CD14-positive monocyte (primary cell): ENCODE measurements at regions not wholly inside any gene's neighbourhood (a gene's known extent, or its start where the extent isn't known, plus 50 kb on each side); places are given as distances from the start of the nearest gene placed in this dataset.

ENCODE experiments used
- DNase-seq, 3 donors: peaks; one replicate each; pipeline ENCODE4 v3.0.0-alpha.2; 2011 to 2022
- H2AFZ ChIP-seq: 2 replicates; pipeline ENCODE4 v1.6.0; 2012; ENCODE audit warnings: mild to moderate bottlenecking, low read depth, low read length, inconsistent platforms; ENCODE audit not compliant: insufficient read depth, poor library complexity, severe bottlenecking
- H3K27ac ChIP-seq, 2 donors: 1 replicate in 1 of 2; 2 replicates in 1 of 2; pipeline ENCODE4 v1.5.1; 2012 to 2013; ENCODE audit warnings: low read length in 2 of 2, control low read depth in 1 of 2, inconsistent platforms in 1 of 2, low read depth in 1 of 2, mild to moderate bottlenecking in 1 of 2
- H3K27me3 ChIP-seq, 2 donors: one replicate each; pipeline versions ENCODE4 v1.6.0 to v1.6.1; 2011 to 2013; ENCODE audit warnings: low read length in 2 of 2; ENCODE audit not compliant: control insufficient read depth in 2 of 2, insufficient read depth in 2 of 2
- H3K36me3 ChIP-seq, 2 donors: replicated peaks in 1 of 2; 1 replicate in 1 of 2; 2 replicates in 1 of 2; pipeline versions ENCODE4 v1.5.1 to v1.6.1; 2012 to 2013; ENCODE audit warnings: low read length in 2 of 2, control low read depth in 1 of 2, inconsistent platforms in 1 of 2, mild to moderate bottlenecking in 1 of 2; ENCODE audit not compliant: insufficient read depth in 2 of 2, control insufficient read depth in 1 of 2
- H3K4me1 ChIP-seq, 2 donors: 1 replicate in 1 of 2; 2 replicates in 1 of 2; pipeline versions ENCODE4 v1.5.1 to v1.6.1; 2012 to 2013; ENCODE audit warnings: low read length in 2 of 2, control low read depth in 1 of 2, inconsistent platforms in 1 of 2, mild to moderate bottlenecking in 1 of 2, moderate library complexity in 1 of 2; ENCODE audit not compliant: insufficient read depth in 2 of 2, control insufficient read depth in 1 of 2
- H3K4me2 ChIP-seq: replicated peaks from 2 replicates; pipeline ENCODE3; 2012; ENCODE audit warnings: low read length, moderate library complexity, mild to moderate bottlenecking; ENCODE audit not compliant: poor library complexity, severe bottlenecking; ENCODE audit errors: extremely low read depth
- H3K4me3 ChIP-seq, 3 experiments: fragments of 200-600 bp in 1 of 3; sonication (generic) in 1 of 3; replicated peaks in 1 of 3; 1 replicate in 2 of 3; 2 replicates in 1 of 3; pipeline ENCODE4 v1.5.1; 2011 to 2013; ENCODE audit warnings: low read length in 3 of 3, mild to moderate bottlenecking in 3 of 3, control low read depth in 2 of 3, low read depth in 2 of 3, inconsistent platforms in 1 of 3, moderate library complexity in 1 of 3
- H3K79me2 ChIP-seq: 2 replicates; pipeline ENCODE4 v1.6.0; 2012; ENCODE audit warnings: mild to moderate bottlenecking, control low read depth, inconsistent platforms, low read length, moderate library complexity; ENCODE audit not compliant: insufficient read depth
- H3K9ac ChIP-seq: 2 replicates; pipeline ENCODE4 v1.6.0; 2017; ENCODE audit warnings: low read length, mild to moderate bottlenecking; ENCODE audit not compliant: insufficient read depth, poor library complexity, severe bottlenecking
- H3K9me3 ChIP-seq, 2 donors: replicated peaks in 1 of 2; 1 replicate in 1 of 2; 2 replicates in 1 of 2; pipeline versions ENCODE4 v1.5.1 to v1.6.1; 2012 to 2013; ENCODE audit warnings: low read length in 2 of 2, control low read depth in 1 of 2; ENCODE audit not compliant: control insufficient read depth in 1 of 2, insufficient read depth in 1 of 2
- H4K20me1 ChIP-seq: 2 replicates; pipeline ENCODE4 v1.6.0; 2012; ENCODE audit warnings: mild to moderate bottlenecking, low read length, control low read depth, moderate library complexity; ENCODE audit not compliant: insufficient read depth
- H3K27ac Mint-ChIP-seq, 7 donors: one replicate each; pipeline ENCODE4 v1.8.0; 2020; ENCODE audit warnings: mild to moderate bottlenecking in 7 of 7, mixed read lengths in 7 of 7, moderate library complexity in 6 of 7, inconsistent platforms in 2 of 7
- H3K27me3 Mint-ChIP-seq, 3 donors: one replicate each; pipeline ENCODE4 v1.8.0; 2021 to 2022; ENCODE audit warnings: low read depth in 3 of 3, mild to moderate bottlenecking in 3 of 3, mixed read lengths in 3 of 3, moderate library complexity in 3 of 3, inconsistent platforms in 1 of 3
- H3K36me3 Mint-ChIP-seq, 2 donors: one replicate each; pipeline ENCODE4 v1.8.0; 2020; ENCODE audit warnings: mixed read lengths in 2 of 2, inconsistent platforms in 1 of 2, mild to moderate bottlenecking in 1 of 2
- H3K4me1 Mint-ChIP-seq: one replicate; pipeline ENCODE4 v1.8.0; 2020; ENCODE audit warnings: mild to moderate bottlenecking, mixed read lengths
- H3K4me3 Mint-ChIP-seq, 2 donors: one replicate each; pipeline ENCODE4 v1.8.0; 2020; ENCODE audit warnings: mild to moderate bottlenecking in 2 of 2, mixed read lengths in 2 of 2, moderate library complexity in 1 of 2
- H3K9me3 Mint-ChIP-seq, 7 donors: one replicate each; pipeline ENCODE4 v1.8.0; 2020 to 2022; ENCODE audit warnings: mixed read lengths in 7 of 7, mild to moderate bottlenecking in 6 of 7, moderate library complexity in 6 of 7, inconsistent platforms in 2 of 7
- CTCF ChIP-seq: fragments of 200-600 bp; IDR thresholded peaks from one replicate; pipeline ENCODE4 v1.8.0; 2022; ENCODE audit warnings: antibody characterized with exemption, mild to moderate bottlenecking
- WGBS: methylation state at CpG from one replicate; pipeline ENCODE4 v1.1.5; 2013; ENCODE audit warnings: missing lambda C conversion rate; ENCODE audit not compliant: insufficient coverage; 5-methylcytosine and 5-hydroxymethylcytosine counted together
- intact Hi-C, 2 donors: fragments of 100-400 bp; cut with micrococcal nuclease; formaldehyde crosslinking; loops; one replicate each; pipeline versions ENCODE4 v1.15.0 to v1.15.1; 2023

- no peaks in the 10 kb centered on the region for H4K20me1 ChIP-seq
- no peak for TF ChIP-seq CTCF
- Mint-ChIP-seq H3K27me3 (peaks cover 0 to 1% (median 0%) of the 10 kb centered on the region in 3 donors), H3K36me3 (peaks cover 0 to 3% of the 10 kb centered on the region in 2 donors), H3K4me1 (no peaks in the 10 kb centered on the region), H3K9me3 (peaks cover 3 to 18% (median 10%) of the 10 kb centered on the region in 7 donors), H3K27ac (no peak overlapping the region), H3K4me3 (no peak overlapping the region)
- no peak overlapping the region for H3K27ac ChIP-seq
- no peak overlapping the region for H3K4me2 ChIP-seq
- no peak for DNase-seq
- H3K36me3 ChIP-seq: no peaks in the 10 kb centered on the region
- H3K4me1 ChIP-seq: no peaks in the 10 kb centered on the region
- H3K9me3 ChIP-seq: peaks cover 5 to 10% of the 10 kb centered on the region in 2 donors
- no peak overlapping the region for H3K4me3 ChIP-seq
- H3K9ac ChIP-seq: no peak overlapping the region
- H2AFZ ChIP-seq: no peak overlapping the region
- no peaks in the 10 kb centered on the region for H3K27me3 ChIP-seq
- no CpG with 5 or more reads among the region's 3 CpGs for WGBS
- no peaks in the 10 kb centered on the region for H3K79me2 ChIP-seq
- intact Hi-C loops: no loop called here
Observed at GRCh38 chr6:139951172-139951571, 576.7 kb upstream of the CITED2 start.

- H3K9ac ChIP-seq: no peak overlapping the region
- H3K4me1 ChIP-seq: peaks cover 20 to 21% of the 10 kb centered on the region in 2 donors
- Mint-ChIP-seq H3K4me3 (no peak overlapping the region), H3K36me3 (no peaks in the 10 kb centered on the region), H3K4me1 (peaks cover 35% of the 10 kb centered on the region), H3K27me3 (peaks cover 0 to 1% (median 0%) of the 10 kb centered on the region in 3 donors), H3K27ac (no peak overlapping the region), H3K9me3 (peaks cover 0 to 9% (median 4%) of the 10 kb centered on the region in 7 donors)
- no peak overlapping the region for H3K4me2 ChIP-seq
- H3K9me3 ChIP-seq: peaks cover 0 to 7% of the 10 kb centered on the region in 2 donors
- H3K27me3 ChIP-seq: no peaks in the 10 kb centered on the region
- H3K4me3 ChIP-seq: no peak overlapping the region
- WGBS: 100% methylated on average over 1 of the region's 2 CpGs
- intact Hi-C loops: no loop called here
- no peaks in the 10 kb centered on the region for H3K36me3 ChIP-seq
- no peak for DNase-seq
- no peak overlapping the region for H3K27ac ChIP-seq
- H4K20me1 ChIP-seq: no peaks in the 10 kb centered on the region
- no peak overlapping the region for H2AFZ ChIP-seq
- no peaks in the 10 kb centered on the region for H3K79me2 ChIP-seq
- no peak for TF ChIP-seq CTCF
Observed at GRCh38 chr6:139944976-139945375, 570.5 kb upstream of the CITED2 start.
